ENCODE measurements at regions not wholly inside any gene's neighbourhood (a gene's known extent, or its start where the extent isn't known, plus 50 kb on each side); places are given as distances from the start of the nearest gene placed in this dataset.

DNA sequence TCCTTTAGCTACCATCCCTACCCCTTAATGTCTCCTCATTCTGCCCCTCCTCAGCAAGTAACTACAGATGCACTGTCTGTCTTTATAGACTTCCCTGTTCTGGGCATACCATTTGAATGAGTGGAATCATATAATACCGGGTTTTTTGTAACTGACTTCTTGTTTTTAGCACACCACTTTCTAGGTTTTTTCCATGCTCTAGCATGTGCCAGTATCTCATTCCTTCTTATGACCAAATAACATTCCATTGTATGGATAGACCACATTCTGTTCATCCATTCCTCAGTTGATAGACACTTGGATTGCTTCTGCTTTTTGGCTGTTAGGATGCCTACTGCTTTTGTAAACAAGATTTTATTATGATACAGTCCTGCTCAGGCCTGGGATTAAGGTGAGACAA is 154.7 kb downstream of the TSN start:
- intact Hi-C loops (cut with DNase I): no loop called here
- no peak overlapping the region for H3K27ac ChIP-seq (ENCODE audit: low read depth in 2 of 2, low read length in 2 of 2)
- H3K9ac ChIP-seq (ENCODE audit: low read length in 3 of 3): no peak overlapping the region
- DNase-seq: no peak
- TF ChIP-seq, protein P1, sequence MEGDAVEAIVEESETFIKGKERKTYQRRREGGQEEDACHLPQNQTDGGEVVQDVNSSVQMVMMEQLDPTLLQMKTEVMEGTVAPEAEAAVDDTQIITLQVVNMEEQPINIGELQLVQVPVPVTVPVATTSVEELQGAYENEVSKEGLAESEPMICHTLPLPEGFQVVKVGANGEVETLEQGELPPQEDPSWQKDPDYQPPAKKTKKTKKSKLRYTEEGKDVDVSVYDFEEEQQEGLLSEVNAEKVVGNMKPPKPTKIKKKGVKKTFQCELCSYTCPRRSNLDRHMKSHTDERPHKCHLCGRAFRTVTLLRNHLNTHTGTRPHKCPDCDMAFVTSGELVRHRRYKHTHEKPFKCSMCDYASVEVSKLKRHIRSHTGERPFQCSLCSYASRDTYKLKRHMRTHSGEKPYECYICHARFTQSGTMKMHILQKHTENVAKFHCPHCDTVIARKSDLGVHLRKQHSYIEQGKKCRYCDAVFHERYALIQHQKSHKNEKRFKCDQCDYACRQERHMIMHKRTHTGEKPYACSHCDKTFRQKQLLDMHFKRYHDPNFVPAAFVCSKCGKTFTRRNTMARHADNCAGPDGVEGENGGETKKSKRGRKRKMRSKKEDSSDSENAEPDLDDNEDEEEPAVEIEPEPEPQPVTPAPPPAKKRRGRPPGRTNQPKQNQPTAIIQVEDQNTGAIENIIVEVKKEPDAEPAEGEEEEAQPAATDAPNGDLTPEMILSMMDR (IDR thresholded peaks at IDR 0.05; ENCODE audit: borderline replicate concordance, extremely low read depth, insufficient read depth): no peak
- no peak for FAIRE-seq
- no peaks in the 10 kb centered on the region for H3K36me3 ChIP-seq (ENCODE audit: control insufficient read depth in 2 of 3, insufficient read depth in 3 of 3, low read length in 3 of 3)
- no peak overlapping the region for H3K4me3 ChIP-seq (ENCODE audit: low read length in 3 of 3)
- H3K4me1 ChIP-seq (ENCODE audit: control insufficient read depth in 2 of 3, insufficient read depth in 2 of 3, low read depth in 1 of 3, low read length in 3 of 3): no peaks in the 10 kb centered on the region
- no peaks in the 10 kb centered on the region for H3K27me3 ChIP-seq (ENCODE audit: control insufficient read depth, insufficient read depth, low read length)
- H3K9me3 ChIP-seq (ENCODE audit: control insufficient read depth in 2 of 3, insufficient read depth in 1 of 3, low read length in 3 of 3): no peaks in the 10 kb centered on the region

- intact Hi-C loops (cut with DNase I): no loop called here
- FAIRE-seq (no peak), DNase-seq (no peak)
- Histone ChIP-seq H3K36me3 (ENCODE audit: control insufficient read depth in 2 of 3, insufficient read depth in 3 of 3, low read length in 3 of 3) (no peaks in the 10 kb centered on the region), H3K4me1 (ENCODE audit: control insufficient read depth in 2 of 3, insufficient read depth in 2 of 3, low read depth in 1 of 3, low read length in 3 of 3) (no peaks in the 10 kb centered on the region), H3K4me3 (ENCODE audit: low read length in 3 of 3) (no peak overlapping the region), H3K27ac (ENCODE audit: low read depth in 2 of 2, low read length in 2 of 2) (no peak overlapping the region), H3K27me3 (ENCODE audit: control insufficient read depth, insufficient read depth, low read length) (no peaks in the 10 kb centered on the region), H3K9me3 (ENCODE audit: control insufficient read depth in 2 of 3, insufficient read depth in 1 of 3, low read length in 3 of 3) (no peaks in the 10 kb centered on the region), H3K9ac (ENCODE audit: low read length in 3 of 3) (no peak overlapping the region)
- TF ChIP-seq, protein P1 (IDR thresholded peaks at IDR 0.05; ENCODE audit: borderline replicate concordance, extremely low read depth, insufficient read depth): no peak
Measured at GRCh38 chr2:121911036-121911435, 155.6 kb downstream of the TSN start.

DNA sequence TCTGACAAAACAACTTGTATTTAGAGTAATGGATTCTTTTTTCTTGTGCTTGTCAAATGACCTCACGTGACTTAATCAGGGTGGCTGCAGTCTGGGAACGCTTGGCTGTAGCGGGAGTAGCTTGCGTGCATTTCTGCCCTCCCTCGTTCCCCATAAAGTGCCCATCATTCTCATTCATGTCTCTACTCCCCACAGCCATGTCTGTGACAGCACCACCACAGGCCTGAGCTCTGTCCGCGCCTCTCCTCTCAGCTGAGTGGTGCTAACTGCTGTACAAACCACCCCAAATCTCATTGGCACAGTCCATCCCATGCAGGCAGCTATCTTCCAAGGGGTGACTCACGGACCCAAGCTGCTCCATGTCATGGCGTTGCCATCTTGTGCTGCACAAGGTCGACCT is 161.7 kb downstream of the TSN start:
- H3K9me3 ChIP-seq (ENCODE audit: control insufficient read depth in 2 of 3, insufficient read depth in 1 of 3, low read length in 3 of 3): no peaks in the 10 kb centered on the region
- no peak overlapping the region for H3K9ac ChIP-seq (ENCODE audit: low read length in 3 of 3)
- H3K27ac ChIP-seq (ENCODE audit: low read depth in 2 of 2, low read length in 2 of 2): no peak overlapping the region
- no peaks in the 10 kb centered on the region for H3K36me3 ChIP-seq (ENCODE audit: control insufficient read depth in 2 of 3, insufficient read depth in 3 of 3, low read length in 3 of 3)
- no peaks in the 10 kb centered on the region for H3K27me3 ChIP-seq (ENCODE audit: control insufficient read depth, insufficient read depth, low read length)
- FAIRE-seq (no peak), DNase-seq (no peak)
- intact Hi-C loops (cut with DNase I): no loop called here
- H3K4me1 ChIP-seq (ENCODE audit: control insufficient read depth in 2 of 3, insufficient read depth in 2 of 3, low read depth in 1 of 3, low read length in 3 of 3): no peaks in the 10 kb centered on the region
- H3K4me3 ChIP-seq (ENCODE audit: low read length in 3 of 3): no peak overlapping the region
- TF ChIP-seq, protein P1 (IDR thresholded peaks at IDR 0.05; ENCODE audit: borderline replicate concordance, extremely low read depth, insufficient read depth): no peak

DNA sequence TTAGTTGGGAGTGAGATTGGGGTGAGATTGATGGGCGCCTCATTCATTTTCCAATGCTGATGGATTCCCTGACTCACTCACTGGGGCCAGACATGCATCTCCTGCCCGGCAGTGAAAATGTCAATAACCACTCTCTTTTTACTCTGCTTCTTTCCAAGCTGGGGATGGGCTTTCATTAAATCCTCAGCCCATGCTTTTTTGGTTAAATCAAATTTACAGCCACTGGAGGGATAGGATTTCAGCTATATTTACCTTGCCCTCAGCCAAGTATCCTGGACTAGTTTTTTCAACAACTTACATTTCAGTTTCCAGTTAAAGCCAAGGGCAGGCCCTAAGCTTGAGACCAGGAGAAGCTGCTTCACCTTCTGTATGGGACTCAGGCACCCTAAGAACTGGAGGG is 162.8 kb downstream of the TSN start:
- DNase-seq (peak in 3 of 5 donors; percentile 29 to 75 (median 61)), FAIRE-seq (no peak)
- no peak overlapping the region for H3K27ac ChIP-seq (ENCODE audit: low read depth in 2 of 2, low read length in 2 of 2)
- no peak overlapping the region for H3K9ac ChIP-seq (ENCODE audit: low read length in 3 of 3)
- TF ChIP-seq, protein P1 (IDR thresholded peaks at IDR 0.05; ENCODE audit: borderline replicate concordance, extremely low read depth, insufficient read depth): no peak
- no peak overlapping the region for H3K4me3 ChIP-seq (ENCODE audit: low read length in 3 of 3)
- H3K27me3 ChIP-seq (ENCODE audit: control insufficient read depth, insufficient read depth, low read length): no peaks in the 10 kb centered on the region
- H3K4me1 ChIP-seq (ENCODE audit: control insufficient read depth in 2 of 3, insufficient read depth in 2 of 3, low read depth in 1 of 3, low read length in 3 of 3): no peaks in the 10 kb centered on the region
- no peaks in the 10 kb centered on the region for H3K9me3 ChIP-seq (ENCODE audit: control insufficient read depth in 2 of 3, insufficient read depth in 1 of 3, low read length in 3 of 3)
- H3K36me3 ChIP-seq (ENCODE audit: control insufficient read depth in 2 of 3, insufficient read depth in 3 of 3, low read length in 3 of 3): no peaks in the 10 kb centered on the region
- intact Hi-C loops (cut with DNase I): no loop called here
